ENCODE measurements at regions not wholly inside any gene's neighbourhood (a gene's known extent, or its start where the extent isn't known, plus 50 kb on each side); places are given as distances from the start of the nearest gene placed in this dataset.

DNA sequence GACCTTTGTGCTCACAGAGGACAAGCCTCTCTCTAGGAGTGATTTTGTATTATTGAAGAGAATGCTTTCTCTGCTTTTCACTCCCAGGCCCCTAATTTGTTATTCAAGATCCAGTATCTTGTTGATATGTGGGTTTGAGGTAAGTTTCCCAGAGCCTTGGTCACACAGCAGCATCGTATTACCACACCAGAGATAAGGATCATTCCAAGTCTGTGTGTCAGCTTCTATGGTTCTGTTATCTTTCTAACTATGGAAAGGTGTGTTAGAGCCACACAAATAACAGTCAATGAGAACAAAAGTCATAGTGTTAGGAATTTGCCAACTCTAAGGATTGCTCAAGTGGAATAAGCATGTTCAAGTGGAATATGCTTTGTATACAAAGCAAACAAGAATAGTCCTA, 1208.3 kb downstream of the GATA3 start:
- no peak for TF ChIP-seq EZH2 (IDR thresholded peaks at IDR 0.05; ENCODE audit: borderline replicate concordance, low read depth, low read length, severe bottlenecking)
- TF ChIP-seq, protein P1, sequence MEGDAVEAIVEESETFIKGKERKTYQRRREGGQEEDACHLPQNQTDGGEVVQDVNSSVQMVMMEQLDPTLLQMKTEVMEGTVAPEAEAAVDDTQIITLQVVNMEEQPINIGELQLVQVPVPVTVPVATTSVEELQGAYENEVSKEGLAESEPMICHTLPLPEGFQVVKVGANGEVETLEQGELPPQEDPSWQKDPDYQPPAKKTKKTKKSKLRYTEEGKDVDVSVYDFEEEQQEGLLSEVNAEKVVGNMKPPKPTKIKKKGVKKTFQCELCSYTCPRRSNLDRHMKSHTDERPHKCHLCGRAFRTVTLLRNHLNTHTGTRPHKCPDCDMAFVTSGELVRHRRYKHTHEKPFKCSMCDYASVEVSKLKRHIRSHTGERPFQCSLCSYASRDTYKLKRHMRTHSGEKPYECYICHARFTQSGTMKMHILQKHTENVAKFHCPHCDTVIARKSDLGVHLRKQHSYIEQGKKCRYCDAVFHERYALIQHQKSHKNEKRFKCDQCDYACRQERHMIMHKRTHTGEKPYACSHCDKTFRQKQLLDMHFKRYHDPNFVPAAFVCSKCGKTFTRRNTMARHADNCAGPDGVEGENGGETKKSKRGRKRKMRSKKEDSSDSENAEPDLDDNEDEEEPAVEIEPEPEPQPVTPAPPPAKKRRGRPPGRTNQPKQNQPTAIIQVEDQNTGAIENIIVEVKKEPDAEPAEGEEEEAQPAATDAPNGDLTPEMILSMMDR (IDR thresholded peaks at IDR 0.05; ENCODE audit: extremely low read depth in 1 of 2, insufficient read depth in 1 of 2, low read depth in 1 of 2, low read length in 2 of 2): no peak

Data from endothelial cell of umbilical vein (primary cell).